Mesenchymal stem cell (in vitro differentiated cells and primary cell): ENCODE measurements at regions not wholly inside any gene's neighbourhood (a gene's known extent, or its start where the extent isn't known, plus 50 kb on each side); places are given as distances from the start of the nearest gene placed in this dataset.
"Not testable (repeated sequence)": the region's sequence is repeated elsewhere in the genome, so short reads cannot be mapped to it uniquely, and the experiment has no call there.

ENCODE experiments used
- DNase-seq: peaks from one replicate; pipeline ENCODE4 v3.0.0-alpha.2; 2013
- H2AFZ ChIP-seq: one replicate; pipeline ENCODE4 v1.6.1; 2013; ENCODE audit warnings: low read depth, mild to moderate bottlenecking, control low read depth, inconsistent platforms, low read length, moderate library complexity
- H2AK5ac ChIP-seq: 2 replicates; pipeline ENCODE4 v1.6.1; 2013; ENCODE audit warnings: low read length, moderate library complexity, mild to moderate bottlenecking, inconsistent platforms; ENCODE audit not compliant: severe bottlenecking
- H2BK120ac ChIP-seq: one replicate; pipeline ENCODE4 v1.6.1; 2013; ENCODE audit warnings: low read depth, mild to moderate bottlenecking, inconsistent platforms, low read length, moderate library complexity
- H2BK12ac ChIP-seq, 2 experiments: one replicate each; pipeline ENCODE4 v1.6.1; 2013; ENCODE audit warnings: inconsistent platforms in 2 of 2, low read length in 2 of 2, mild to moderate bottlenecking in 2 of 2, moderate library complexity in 2 of 2, control low read depth in 1 of 2
- H2BK15ac ChIP-seq: one replicate; pipeline ENCODE4 v1.6.1; 2013; ENCODE audit warnings: mild to moderate bottlenecking, low read depth, inconsistent platforms; ENCODE audit not compliant: poor library complexity, severe bottlenecking
- H2BK5ac ChIP-seq: 2 replicates; pipeline ENCODE4 v1.6.1; 2013; ENCODE audit warnings: low read depth, mild to moderate bottlenecking, low read length, control low read depth, inconsistent platforms; ENCODE audit not compliant: poor library complexity, severe bottlenecking
- H3K14ac ChIP-seq, 2 experiments: one replicate each; pipeline ENCODE4 v1.6.1; 2013; ENCODE audit warnings: inconsistent platforms in 2 of 2, low read length in 2 of 2, control low read depth in 1 of 2, mild to moderate bottlenecking in 1 of 2, moderate library complexity in 1 of 2
- H3K18ac ChIP-seq, 2 experiments: one replicate each; pipeline ENCODE4 v1.6.1; 2013; ENCODE audit warnings: inconsistent platforms in 2 of 2, low read length in 2 of 2, control low read depth in 1 of 2, low read depth in 1 of 2, mild to moderate bottlenecking in 1 of 2
- H3K23ac ChIP-seq, 2 experiments: one replicate each; pipeline ENCODE4 v1.6.1; 2013; ENCODE audit warnings: inconsistent platforms in 2 of 2, low read length in 2 of 2, mild to moderate bottlenecking in 2 of 2, moderate library complexity in 2 of 2, control low read depth in 1 of 2
- H3K27ac ChIP-seq: 2 replicates; pipeline ENCODE4 v1.5.1; 2013; ENCODE audit warnings: mild to moderate bottlenecking, moderate library complexity, low read length, control low read depth, inconsistent platforms; ENCODE audit not compliant: poor library complexity, severe bottlenecking
- H3K27me3 ChIP-seq, 2 experiments: 2 replicates each; pipeline versions ENCODE4 v1.6.1 to v1.7.0; 2013; ENCODE audit warnings: low read length in 2 of 2, mild to moderate bottlenecking in 2 of 2, moderate library complexity in 2 of 2, control low read depth in 1 of 2, inconsistent platforms in 1 of 2; ENCODE audit not compliant: control insufficient read depth in 1 of 2, insufficient read depth in 1 of 2
- H3K36me3 ChIP-seq, 2 experiments: 2 replicates each; pipeline versions ENCODE4 v1.6.1 to v1.7.0; 2013; ENCODE audit warnings: low read length in 2 of 2, control low read depth in 1 of 2, inconsistent platforms in 1 of 2, low read depth in 1 of 2, mild to moderate bottlenecking in 1 of 2; ENCODE audit not compliant: insufficient read depth in 2 of 2, control insufficient read depth in 1 of 2
- H3K4ac ChIP-seq, 2 experiments: one replicate each; pipeline ENCODE4 v1.6.1; 2013; ENCODE audit warnings: inconsistent platforms in 2 of 2, low read length in 2 of 2, mild to moderate bottlenecking in 2 of 2, moderate library complexity in 2 of 2, control low read depth in 1 of 2, low read depth in 1 of 2
- H3K4me1 ChIP-seq: 2 replicates; pipeline ENCODE4 v1.6.1; 2013; ENCODE audit warnings: low read depth, low read length, control low read depth; ENCODE audit not compliant: control insufficient read depth, insufficient read depth
- H3K4me2 ChIP-seq: 2 replicates; pipeline ENCODE4 v1.6.1; 2013; ENCODE audit warnings: low read length, mild to moderate bottlenecking, inconsistent platforms; ENCODE audit not compliant: poor library complexity, severe bottlenecking
- H3K4me3 ChIP-seq, 2 experiments: 2 replicates each; pipeline versions ENCODE4 v1.5.1 to v1.7.0; 2013; ENCODE audit warnings: low read length in 2 of 2, mild to moderate bottlenecking in 2 of 2, control low read depth in 1 of 2, low read depth in 1 of 2; ENCODE audit not compliant: insufficient read depth in 1 of 2
- H3K79me1 ChIP-seq: replicated peaks from 2 replicates; pipeline ENCODE4 v1.6.1; 2013; ENCODE audit warnings: mild to moderate bottlenecking, control low read depth, low read length, inconsistent platforms; ENCODE audit not compliant: poor library complexity, severe bottlenecking
- H3K9ac ChIP-seq: 2 replicates; pipeline ENCODE4 v1.7.0; 2013; ENCODE audit warnings: mild to moderate bottlenecking, low read length, moderate library complexity
- H3K9me3 ChIP-seq: 2 replicates; pipeline ENCODE4 v1.7.0; 2013; ENCODE audit warnings: mild to moderate bottlenecking, low read length; ENCODE audit not compliant: control insufficient read depth
- H4K8ac ChIP-seq: one replicate; pipeline ENCODE4 v1.6.1; 2013; ENCODE audit warnings: inconsistent platforms, mild to moderate bottlenecking, low read length, moderate library complexity
- H4K91ac ChIP-seq: one replicate; pipeline ENCODE4 v1.6.1; 2013; ENCODE audit warnings: mild to moderate bottlenecking, low read length, inconsistent platforms
- WGBS: methylation state at CpG from one replicate; pipeline ENCODE4 v1.1.7; 2013; ENCODE audit warnings: mixed read lengths; 5-methylcytosine and 5-hydroxymethylcytosine counted together

DNA sequence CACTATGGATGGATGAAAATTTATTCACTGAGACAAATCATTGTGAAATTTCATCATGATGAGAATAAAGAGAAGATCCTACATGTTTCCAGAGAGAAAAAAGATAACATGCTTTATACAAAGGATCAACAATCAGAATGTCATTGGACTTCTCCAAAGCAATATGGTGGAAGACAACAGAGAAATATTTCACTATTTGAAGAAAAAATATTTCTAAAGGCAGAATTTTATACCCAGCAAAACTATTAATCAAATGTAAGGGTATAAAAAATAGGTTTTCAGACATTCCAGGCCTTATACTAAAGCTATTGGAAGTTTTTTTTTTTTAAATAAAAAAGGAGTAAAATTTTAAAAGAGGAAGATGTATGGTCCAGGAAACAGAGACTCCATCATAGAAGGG, 100.6 kb upstream of the OLIG2 start:
- Histone ChIP-seq H3K27ac (no peak overlapping the region), H2AK5ac (no peak overlapping the region), H3K14ac (no peak overlapping the region), H2BK12ac (no peak overlapping the region), H4K91ac (no peak overlapping the region), H3K9me3 (peaks cover 46% of the 10 kb centered on the region), H3K79me1 (no peaks in the 10 kb centered on the region), H2AFZ (no peak overlapping the region), H3K9ac (no peak overlapping the region), H3K4me3 (no peak overlapping the region), H2BK5ac (no peak overlapping the region), H3K36me3 (no peaks in the 10 kb centered on the region), H3K23ac (no peak overlapping the region), H2BK120ac (no peak overlapping the region), H3K4me1 (no peaks in the 10 kb centered on the region), H2BK15ac (no peak overlapping the region), H4K8ac (no peak overlapping the region), H3K18ac (no peak overlapping the region), H3K4me2 (no peak overlapping the region), H3K4ac (no peak overlapping the region), H3K27me3 (peaks cover 0 to 5% of the 10 kb centered on the region in 2 experiments)
- DNase-seq = no peak

DNA sequence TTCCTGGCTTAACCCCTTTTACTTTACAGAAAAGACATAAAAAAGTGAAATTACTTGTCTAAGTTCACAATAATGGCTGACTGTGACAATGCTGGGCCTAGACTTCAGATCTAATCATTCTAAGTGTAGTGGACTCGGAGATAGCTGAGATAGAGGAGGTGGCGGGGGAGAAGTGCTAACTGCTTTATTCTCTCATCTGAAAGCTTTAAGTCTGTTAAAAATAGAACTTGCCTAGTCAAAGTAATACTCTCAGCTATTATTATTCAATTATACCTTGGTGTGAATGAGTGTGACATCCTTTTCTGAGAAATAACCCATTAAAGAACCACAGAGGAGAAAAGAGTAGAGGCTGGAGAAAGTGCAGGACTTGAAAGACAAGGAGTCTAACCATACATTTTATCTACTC, 96.1 kb upstream of the OLIG2 start:
- no CpG with 5 or more reads among the region's 2 CpGs for WGBS
- H3K79me1 ChIP-seq = no peaks in the 10 kb centered on the region
- no peak overlapping the region for H3K4ac ChIP-seq
- H4K91ac ChIP-seq = no peak overlapping the region
- H4K8ac ChIP-seq = no peak overlapping the region
- H2BK12ac ChIP-seq = no peak overlapping the region
- H3K9ac ChIP-seq = no peak overlapping the region
- H3K4me3 ChIP-seq = no peak overlapping the region
- H3K27me3 ChIP-seq = peaks cover 0 to 21% of the 10 kb centered on the region in 2 experiments
- peaks cover 20% of the 10 kb centered on the region for H3K9me3 ChIP-seq
- no peak overlapping the region for H2BK5ac ChIP-seq
- H3K4me1 ChIP-seq = no peaks in the 10 kb centered on the region
- no peak overlapping the region for H3K18ac ChIP-seq
- H2AFZ ChIP-seq = no peak overlapping the region
- DNase-seq = no peak
- no peak overlapping the region for H3K27ac ChIP-seq
- H3K14ac ChIP-seq = no peak overlapping the region
- no peaks in the 10 kb centered on the region for H3K36me3 ChIP-seq
- no peak overlapping the region for H3K23ac ChIP-seq
- no peak overlapping the region for H2AK5ac ChIP-seq
- no peak overlapping the region for H3K4me2 ChIP-seq
- H2BK15ac ChIP-seq = no peak overlapping the region
- H2BK120ac ChIP-seq = no peak overlapping the region

DNA sequence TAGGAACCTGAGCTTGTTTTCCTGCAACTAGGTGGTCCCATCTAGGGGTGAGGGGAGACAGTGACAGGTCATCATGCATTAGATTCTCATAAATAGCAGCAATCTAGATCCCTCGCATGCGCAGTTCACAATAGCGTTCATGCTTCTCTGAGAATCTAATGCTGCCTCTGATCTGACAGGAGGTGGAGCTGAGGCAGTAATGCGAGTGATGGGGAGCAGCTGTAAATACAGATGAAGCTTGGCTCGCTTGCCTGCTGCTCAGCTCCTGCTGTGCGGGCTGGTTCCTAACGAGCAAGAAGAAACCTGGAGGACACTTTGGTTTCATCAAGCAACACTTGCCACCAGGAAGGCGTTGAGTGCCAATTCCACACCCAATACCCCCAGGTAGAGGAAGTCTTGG, 95.1 kb upstream of the OLIG2 start:
- Histone ChIP-seq H3K14ac (no peak overlapping the region), H3K9ac (no peak overlapping the region), H3K27me3 (peaks cover 0 to 21% of the 10 kb centered on the region in 2 experiments), H2BK5ac (no peak overlapping the region), H3K4me2 (no peak overlapping the region), H2AFZ (no peak overlapping the region), H2AK5ac (no peak overlapping the region), H3K36me3 (no peaks in the 10 kb centered on the region), H3K4me1 (no peaks in the 10 kb centered on the region), H2BK12ac (no peak overlapping the region), H2BK15ac (no peak overlapping the region), H3K4me3 (no peak overlapping the region), H4K91ac (no peak overlapping the region), H3K79me1 (no peaks in the 10 kb centered on the region), H3K23ac (no peak overlapping the region), H2BK120ac (no peak overlapping the region), H4K8ac (no peak overlapping the region), H3K27ac (no peak overlapping the region), H3K4ac (no peak overlapping the region), H3K18ac (no peak overlapping the region), H3K9me3 (peaks cover 10% of the 10 kb centered on the region)
- WGBS = 89% methylated on average over 7 of the region's 8 CpGs
- no peak for DNase-seq

DNA sequence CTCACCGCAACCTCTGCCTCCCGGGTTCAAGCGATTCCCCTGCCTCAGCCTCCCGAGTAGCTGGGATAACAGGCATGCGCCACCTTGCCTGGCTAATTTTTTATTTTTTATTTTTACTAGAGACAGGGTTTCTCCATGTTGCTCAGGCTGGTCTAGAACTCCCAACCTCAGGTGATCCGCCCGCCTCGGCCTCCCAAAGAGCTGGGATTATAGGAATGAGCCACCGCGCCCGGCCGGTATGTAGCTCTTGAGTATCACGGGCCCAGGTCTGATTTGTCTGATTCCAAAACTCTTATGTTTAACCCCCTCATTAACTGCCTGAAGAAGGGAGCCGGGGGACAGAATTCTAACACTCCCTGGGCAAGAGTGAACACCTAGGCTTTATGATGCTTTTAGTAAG, 91.7 kb upstream of the OLIG2 start:
- not testable (repeated sequence) for H3K23ac ChIP-seq, H3K4me2 ChIP-seq, H3K4me3 ChIP-seq, H4K8ac ChIP-seq, H2BK15ac ChIP-seq, H2AK5ac ChIP-seq, DNase-seq, H2BK5ac ChIP-seq, H3K4ac ChIP-seq, H3K9me3 ChIP-seq, H3K79me1 ChIP-seq, H2BK12ac ChIP-seq, H3K9ac ChIP-seq, H2BK120ac ChIP-seq, H4K91ac ChIP-seq, H3K27ac ChIP-seq, H3K18ac ChIP-seq, H3K36me3 ChIP-seq, H3K14ac ChIP-seq, H3K4me1 ChIP-seq, H2AFZ ChIP-seq
- WGBS = 86% methylated on average over 12 of the region's 14 CpGs
- H3K27me3 ChIP-seq = peaks cover 0 to 28% of the 10 kb centered on the region in 2 experiments
